HG03442 (cell line): ENCODE measurements at regions not wholly inside any gene's neighbourhood (a gene's known extent, or its start where the extent isn't known, plus 50 kb on each side); places are given as distances from the start of the nearest gene placed in this dataset.
"Not testable (repeated sequence)": the region's sequence is repeated elsewhere in the genome, so short reads cannot be mapped to it uniquely, and the experiment has no call there.

Experiments used
- ATAC-seq: cut with Tn5 transposase; IDR thresholded peaks from one replicate; pipeline ENCODE4 v1.9.1; 2021; ENCODE audit warnings: mild to moderate bottlenecking, moderate library complexity; ENCODE audit not compliant: unreplicated experiment

DNA sequence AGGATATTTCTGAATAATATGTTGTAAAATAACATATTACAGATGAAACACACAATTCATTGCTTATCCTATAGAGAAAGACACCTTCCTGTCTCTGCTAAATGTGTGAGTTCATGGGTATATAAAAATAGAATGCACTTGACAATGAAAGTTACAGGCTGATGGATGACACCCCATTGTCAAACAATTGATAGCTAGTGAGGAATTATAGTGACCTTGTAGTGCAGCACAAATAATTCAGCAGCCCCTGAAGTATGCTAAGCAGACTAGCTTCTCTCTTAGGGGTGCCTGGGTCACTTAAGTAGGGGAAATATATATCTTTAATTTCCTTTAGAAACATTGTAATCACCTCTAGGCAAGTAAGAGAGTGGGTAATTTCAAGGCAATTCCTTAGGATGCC lies 826.2 kb downstream of the CDH8 start:
- ATAC-seq: no peak

DNA sequence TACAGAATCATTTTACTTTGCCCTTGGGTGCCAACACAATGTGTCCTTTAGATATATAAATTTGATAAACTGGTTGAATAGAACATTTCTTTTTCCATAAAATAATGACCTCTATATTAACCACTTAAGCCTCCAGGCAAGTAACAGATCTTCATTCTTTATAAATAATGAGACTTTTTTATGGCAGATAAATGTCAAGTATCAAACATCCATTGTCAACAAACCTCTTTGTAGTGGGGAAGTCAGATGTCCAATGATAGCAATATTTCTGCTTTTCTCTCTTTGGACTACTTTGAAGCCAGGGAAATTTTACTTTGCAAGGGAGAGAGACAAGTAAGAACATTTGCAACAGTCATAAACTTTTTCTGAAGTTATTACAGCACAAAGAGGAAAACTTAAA lies 841.2 kb downstream of the CDH8 start:
- no peak for ATAC-seq

DNA sequence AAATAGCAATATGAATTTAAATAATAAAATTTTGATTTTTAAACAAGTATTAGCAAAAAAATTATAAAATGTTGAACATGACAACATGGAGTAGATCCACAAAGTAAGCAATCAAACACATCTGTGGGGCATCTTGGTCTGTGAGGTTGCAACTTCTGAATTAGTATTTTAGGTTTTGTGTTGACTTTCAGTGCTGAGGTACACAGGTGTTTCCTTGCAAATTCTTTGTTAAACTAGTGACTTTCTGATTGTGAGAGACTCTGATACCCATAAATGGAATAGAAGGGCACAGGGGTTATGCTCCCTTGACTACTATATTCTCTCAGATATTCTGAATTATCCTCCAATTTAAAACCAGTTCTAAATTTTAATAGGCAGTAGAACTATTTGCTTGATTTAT lies 841.7 kb downstream of the CDH8 start:
- ATAC-seq: no peak

DNA sequence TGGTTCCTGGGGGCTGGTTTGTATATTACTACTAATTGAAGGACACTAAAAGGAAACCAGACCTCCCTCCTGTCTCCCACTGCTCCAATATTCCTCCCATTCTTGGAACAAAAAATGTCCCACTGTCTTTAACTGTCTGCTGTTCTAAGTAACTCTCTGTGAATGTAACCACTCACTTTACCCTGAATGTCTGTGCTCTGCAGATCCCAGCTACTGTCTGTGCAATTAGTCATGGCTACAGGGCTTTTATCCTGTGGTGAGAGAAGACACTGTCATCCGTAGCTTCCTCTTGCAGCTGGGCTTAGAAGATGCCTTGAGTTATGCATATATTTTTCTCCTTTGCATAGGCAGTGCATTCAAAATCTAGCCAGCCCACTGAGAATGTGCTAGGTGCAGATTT lies 853.8 kb downstream of the CDH8 start:
- ATAC-seq: no peak

DNA sequence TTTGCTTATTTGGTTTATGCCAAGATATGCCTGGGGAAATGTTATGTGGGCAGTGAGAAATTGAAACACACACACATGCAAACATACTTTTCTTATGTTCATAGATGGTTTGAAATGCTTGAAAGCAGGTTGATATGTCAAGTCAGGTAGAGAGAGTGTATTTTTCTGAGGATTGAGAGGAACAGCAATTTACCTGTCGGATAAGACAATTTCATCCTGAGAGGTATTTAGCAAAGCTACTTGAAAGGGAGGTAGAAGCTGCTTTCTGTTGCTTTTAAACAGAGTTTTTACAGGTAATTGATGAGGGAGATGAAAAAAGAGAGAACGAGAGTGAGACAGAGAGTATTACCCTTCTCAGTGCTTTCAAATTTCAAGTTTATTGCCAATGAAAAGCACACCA lies 854.3 kb downstream of the CDH8 start:
- ATAC-seq: no peak

DNA sequence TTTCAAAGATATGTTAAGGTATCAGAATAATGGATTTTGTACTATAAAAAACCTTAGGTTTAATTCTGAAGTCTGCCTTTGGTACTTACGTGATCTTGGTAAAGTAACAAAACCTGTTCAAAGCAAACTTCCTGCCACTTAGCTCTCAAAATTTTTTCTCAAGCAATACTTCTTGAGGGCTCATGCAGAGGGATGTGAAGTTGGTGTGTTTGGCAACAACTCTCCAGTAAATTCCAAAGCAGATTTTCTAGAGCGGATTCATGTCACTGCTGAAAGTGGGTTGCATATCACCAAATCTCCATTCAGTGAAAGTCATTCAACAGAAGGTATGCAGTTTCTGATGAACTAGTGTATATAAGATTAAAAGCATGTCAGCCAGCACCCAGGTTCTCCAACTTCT lies 856.7 kb downstream of the CDH8 start:
- no peak for ATAC-seq

DNA sequence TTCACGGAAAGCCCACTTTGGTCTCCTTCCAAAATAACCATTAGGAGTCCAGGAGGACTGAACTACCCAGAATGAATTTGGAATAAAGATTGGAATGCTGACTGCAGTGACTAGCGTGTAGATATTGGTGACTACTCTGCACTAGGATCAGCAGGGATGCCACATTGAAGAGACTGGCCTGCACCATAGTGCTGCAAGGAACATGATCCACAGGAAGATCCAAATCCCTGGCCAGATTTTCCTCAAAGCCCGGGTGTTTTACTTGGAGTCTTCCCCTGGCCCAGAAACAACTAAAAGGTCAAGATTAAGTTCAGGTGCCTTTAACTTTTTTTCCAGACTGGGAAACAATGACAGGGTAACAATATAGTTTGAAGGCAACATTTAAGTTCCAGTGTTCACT lies 870.4 kb downstream of the CDH8 start:
- no peak for ATAC-seq

DNA sequence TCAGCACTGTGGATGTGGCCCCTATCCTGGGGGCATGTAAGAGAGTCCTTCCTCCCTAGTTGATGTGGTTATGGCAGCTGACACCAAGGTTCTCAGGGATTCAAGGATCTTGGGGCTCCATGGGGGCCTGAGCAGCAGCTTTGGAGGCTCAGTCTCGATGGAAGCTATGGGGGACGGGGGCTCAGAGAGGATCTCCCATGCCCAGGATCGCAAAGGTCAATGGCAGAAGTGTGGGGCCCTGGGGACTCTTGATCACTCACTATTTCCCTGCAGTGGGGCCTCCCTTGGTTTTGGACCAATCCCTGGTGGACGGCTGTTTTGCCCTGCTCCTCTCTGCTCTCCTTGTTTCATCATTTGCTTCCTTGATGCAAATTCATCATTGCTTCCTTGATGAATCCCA lies 885.9 kb downstream of the CDH8 start:
- no peak for ATAC-seq

DNA sequence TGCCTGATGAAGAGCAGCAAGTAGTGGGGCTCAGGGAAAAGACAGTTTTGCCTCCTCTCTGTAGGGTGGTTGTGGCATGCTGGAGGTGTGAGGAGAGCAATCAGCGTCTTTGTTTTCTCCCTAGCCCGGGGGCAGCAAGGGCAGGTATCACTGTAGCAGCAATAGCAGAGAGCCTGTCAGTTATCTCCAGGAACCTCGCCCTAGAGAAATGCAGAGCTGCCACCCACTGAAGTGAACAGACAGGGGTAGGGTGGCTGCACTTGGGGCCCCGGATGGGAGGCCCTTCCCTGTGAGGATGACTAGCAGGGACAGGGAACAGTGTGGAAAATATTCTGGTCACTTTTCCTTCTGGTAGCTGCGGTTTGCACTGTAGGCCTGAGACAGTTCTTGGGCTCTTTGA lies 886.5 kb downstream of the CDH8 start:
- no peak for ATAC-seq

DNA sequence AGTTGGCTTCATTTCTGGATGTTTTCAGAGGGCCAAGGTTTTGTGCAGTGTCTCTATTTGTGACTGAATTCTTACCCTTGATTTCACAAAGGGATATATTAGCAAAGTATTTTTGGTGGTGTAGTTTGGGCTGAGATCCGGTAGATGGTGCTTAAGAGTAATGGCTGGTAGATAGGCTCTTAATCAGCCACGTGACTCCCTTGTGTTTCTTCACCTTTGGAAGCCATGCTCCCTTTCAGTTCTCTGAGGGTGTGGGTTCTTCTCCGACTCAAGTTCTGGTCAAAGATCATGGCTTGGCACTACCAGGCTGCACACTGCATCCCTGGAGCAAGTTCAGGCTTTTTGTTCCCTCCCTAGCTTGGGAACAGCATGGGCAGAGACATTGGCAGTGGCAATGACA lies 887.3 kb downstream of the CDH8 start:
- no peak for ATAC-seq

DNA sequence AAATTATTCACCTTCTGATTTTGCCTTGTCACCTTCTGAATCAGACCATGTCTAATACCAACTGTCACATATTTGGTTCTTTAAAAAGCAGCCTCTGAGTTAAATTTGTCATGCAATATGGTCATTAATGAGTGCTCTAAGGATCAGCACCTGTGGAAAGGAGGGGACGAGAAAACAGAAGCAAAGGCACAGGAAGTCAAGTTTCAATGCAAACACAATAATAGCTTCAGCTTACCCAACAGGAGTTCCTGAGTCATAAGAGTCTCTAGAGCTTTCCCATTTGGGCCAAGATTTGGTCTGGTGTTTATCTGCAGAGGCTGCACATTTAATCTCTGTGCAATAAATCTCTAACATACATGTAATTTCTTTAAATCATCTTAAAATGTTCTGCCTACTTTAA lies 889.8 kb downstream of the CDH8 start:
- ATAC-seq: no peak

DNA sequence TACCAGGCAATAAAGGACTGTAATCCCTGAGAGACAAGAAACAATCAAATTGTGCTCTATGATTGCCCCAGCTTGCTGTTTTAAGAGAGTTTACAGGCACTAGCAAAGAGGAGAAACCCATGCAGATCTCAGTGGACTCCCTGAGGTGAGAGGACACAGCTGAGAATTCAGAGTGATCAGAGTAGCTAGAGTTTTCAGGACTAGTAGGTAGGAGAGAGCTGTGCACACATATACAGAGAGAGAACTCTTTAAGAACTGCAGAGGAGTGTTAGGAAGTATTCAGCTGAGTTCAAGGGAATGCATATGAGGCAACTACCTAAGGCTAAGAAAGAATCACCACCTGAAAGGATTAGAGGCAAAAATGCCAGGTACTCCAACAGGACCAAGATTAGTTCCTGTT lies 904.8 kb downstream of the CDH8 start:
- ATAC-seq: no peak

DNA sequence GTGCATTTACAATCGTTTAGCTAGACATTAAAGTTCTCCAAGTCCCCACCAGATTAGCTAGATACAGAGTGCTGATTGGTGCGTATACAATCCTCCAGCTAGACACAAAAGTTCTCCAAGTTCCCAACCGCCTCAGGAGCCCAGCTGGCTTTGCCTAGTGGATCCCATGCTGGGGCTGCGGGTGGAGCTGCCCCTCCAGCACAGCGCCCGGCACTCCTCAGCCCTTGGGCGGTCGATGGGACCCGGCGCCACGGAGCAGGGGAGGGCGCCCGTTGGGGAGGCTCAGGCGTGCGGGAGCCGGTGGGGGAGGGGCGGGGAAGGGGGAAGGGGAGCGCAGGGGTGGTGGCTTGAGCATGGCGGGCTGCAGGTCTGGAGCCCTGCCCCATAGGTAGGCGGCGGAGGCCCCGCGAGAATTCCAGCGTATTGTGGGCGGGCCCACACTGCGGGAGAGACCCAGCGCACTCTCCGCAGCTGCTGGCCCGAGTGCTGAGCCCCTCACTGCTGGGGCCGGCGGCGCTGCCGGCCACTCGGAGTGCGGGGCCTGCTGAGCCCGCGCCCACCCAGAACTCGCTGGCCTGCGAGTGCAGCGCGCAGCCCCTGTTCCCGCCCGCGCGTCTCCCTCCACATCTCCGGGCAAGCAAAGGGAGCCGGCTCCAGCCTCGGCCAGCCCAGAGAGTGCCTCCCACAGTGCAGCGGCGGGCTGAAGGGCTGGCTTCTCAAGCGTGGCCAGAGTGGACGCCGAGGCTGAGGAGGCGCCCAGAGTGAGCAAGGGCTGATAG lies 907.5 kb downstream of the CDH8 start:
- no peak for ATAC-seq

DNA sequence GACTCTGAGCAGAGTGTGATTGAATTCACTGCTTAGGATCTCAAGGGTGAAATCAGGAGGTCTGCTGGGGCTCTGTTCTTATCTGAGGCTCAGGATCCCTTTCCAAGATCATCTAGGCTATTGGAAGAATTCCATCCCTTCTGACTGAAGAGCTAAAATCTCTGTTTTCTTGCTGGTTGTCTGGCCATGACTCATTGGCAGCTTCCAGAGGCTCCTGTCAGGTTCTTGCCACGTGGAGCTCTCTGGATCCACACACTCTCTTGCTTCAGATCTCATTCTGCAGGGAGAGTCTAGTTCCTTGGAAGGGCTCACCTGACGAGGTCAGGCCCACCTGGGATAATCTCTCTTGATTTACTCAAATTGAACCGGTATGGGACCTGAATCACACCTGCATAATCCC lies 930.7 kb downstream of the CDH8 start:
- no peak for ATAC-seq

DNA sequence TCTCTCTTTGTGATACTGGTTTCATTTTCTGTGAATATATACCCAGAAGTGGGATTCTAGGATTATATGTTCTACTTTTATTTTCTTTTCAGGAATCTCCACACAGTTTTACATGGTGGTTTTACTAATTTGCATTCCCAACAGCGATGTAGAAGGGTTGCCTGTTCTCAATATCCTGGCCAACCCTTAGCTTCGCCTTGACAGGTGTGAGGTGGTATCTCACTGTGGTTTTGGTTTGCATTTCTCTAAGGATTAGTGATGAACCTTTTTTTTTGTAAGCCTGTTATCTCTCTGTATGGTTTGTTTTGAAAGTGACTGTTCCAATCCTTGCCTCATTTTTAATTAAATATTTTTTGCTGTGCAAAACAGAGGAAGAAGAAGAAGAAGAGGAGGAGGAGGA lies 937.7 kb downstream of the CDH8 start:
- no peak for ATAC-seq

DNA sequence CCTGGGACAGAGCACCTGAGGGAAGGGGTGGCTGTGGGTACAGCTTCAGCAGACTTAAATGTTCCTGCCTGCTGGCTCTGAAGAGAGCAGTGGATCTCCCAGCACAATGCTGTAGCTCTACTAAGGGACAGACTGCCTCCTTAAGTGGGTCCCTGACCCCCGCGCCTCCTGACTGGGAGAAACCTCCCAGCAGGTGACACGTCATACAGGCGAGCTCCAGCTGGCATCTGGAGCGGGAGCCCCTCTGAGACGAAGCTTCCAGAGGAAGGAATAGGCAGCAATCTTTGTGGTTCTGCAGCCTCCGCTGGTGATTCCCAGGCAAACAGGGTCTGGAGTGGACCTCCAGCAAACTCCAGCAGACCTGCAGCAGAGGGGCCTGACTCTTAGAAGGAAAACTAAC lies 944.9 kb downstream of the CDH8 start:
- not testable (repeated sequence) for ATAC-seq

DNA sequence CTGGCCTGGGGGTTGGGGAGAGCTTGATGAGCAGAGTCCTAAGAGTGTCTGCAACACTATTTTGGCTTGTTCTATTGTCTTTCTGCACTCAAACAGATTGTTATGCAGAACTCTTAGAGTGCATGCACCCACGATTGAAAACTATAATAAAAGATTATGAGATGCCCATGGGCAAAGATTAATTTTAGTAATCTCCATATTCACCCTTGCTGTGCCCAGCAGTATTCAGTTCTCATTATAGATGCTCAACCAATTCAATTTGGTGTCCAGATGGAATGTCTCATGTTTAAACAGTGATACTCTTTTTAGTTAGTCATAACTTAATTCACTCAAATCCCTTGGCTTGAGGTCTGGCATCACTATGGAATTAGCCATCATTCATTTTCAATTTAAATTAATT lies 952.5 kb downstream of the CDH8 start:
- no peak for ATAC-seq

DNA sequence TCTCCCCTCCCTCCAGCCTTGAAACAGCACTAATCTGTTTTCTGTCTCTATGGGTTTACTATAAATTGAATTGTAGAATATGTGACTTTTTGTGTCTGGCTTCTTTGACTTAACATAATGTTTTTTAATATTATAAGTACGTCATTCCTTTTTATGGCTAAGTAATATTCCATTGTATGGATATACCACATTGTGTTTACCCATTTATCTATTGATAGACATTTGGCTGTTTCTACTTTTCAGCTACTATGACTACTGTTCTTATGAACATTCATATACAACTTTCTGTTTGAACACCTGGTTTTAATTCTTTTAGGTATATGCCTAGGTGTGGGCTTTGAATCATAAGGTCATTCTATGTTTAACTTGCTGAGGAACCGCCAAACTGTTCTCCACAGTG lies 961.9 kb downstream of the CDH8 start:
- ATAC-seq: no peak

DNA sequence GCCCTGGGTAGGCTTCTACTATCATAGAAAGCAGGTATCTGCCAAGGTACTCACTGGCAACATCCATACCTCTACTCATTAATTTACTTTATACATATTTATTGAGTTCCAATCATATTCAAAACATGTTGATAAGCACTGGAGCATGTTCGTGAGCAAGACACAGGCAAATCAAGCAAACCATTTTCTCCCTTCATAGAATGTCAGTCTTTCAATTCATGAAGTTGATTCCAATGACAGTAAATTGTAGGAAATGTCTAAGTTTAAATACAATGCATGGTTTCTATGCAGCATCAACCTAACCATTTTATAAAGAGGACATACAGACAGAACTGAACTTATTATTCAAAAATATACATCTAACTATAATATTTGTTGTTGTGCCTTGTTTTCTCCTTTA lies 978.6 kb downstream of the CDH8 start:
- no peak for ATAC-seq

DNA sequence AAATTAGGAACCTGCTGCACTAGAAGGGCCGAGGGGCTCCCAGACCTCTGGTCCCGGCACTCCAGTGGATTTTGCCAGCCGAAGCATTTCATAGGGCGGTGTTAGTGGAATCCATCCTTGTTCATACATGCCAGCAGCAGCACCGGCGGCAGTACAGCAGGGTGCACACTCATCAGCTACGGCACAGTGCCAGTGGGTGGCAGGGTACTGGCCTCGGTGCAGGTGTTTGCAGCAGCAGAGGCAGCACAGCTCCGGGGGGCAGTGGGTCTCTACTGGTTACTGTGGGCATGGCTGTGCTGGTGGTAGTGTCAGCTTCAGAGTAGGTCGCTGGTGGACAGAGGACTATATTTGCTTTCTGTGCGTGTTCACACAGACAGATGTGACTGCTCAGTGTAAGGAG lies 985.7 kb downstream of the CDH8 start:
- ATAC-seq: no peak

DNA sequence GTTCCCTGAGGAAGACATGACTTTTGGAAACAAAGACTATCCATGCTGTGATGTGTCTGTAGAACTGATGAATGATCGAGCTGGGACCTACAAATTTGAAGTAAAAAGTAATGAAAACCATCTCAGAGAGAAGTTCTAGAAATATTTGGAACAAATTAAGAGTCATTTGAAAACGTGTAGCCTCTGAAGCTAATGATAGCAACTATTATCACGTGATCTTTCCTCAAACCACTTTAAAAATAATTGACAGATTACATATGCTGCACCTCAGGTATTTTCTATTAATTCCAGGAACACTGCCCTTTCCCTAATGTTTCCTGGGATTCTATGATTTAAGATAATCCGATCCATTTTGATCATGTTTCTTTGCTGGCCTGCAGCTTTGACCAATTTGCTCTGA lies 990.3 kb downstream of the CDH8 start:
- no peak for ATAC-seq

DNA sequence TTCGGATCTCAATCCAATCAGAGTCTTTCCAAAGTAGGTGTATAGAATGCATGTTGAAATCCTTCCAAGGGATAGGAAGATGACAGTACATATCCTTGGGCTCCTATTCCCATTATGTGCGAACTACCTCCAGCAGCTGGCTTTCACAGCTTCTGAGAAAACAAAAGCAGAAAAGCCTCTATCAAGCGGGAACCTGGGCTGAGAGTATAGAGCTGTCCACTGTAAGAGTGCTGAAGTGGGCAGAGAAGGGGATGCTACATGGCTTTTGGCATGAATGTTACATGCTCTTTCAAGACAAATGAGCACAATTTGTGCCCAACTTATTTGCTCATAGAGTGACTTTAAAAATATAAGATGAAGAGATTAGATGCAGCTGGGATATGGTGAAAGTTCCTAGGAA lies 993.5 kb downstream of the CDH8 start:
- no peak for ATAC-seq

DNA sequence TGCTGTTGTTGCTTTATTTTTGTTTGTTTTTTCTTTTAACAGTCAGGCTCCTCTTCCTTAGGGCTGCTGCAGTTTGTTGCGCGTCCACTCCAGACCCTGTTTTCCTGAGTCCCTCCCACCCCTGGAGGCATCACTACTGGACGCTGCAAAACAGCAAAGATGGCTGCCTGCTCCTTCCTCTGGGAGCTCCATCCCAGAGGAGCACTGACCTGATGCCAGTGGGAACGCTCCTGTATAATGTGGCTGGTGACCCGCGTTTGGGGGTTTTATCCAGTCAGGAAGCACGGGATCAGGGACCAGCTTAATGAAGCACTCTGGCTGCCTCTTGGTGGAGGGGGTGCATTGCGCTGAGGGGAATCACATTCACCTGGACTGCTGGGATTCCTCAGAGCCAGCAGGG lies 1005.6 kb downstream of the CDH8 start:
- ATAC-seq: no peak
